ENCODE measurements at regions not wholly inside any gene's neighbourhood (a gene's known extent, or its start where the extent isn't known, plus 50 kb on each side); places are given as distances from the start of the nearest gene placed in this dataset.

DNA sequence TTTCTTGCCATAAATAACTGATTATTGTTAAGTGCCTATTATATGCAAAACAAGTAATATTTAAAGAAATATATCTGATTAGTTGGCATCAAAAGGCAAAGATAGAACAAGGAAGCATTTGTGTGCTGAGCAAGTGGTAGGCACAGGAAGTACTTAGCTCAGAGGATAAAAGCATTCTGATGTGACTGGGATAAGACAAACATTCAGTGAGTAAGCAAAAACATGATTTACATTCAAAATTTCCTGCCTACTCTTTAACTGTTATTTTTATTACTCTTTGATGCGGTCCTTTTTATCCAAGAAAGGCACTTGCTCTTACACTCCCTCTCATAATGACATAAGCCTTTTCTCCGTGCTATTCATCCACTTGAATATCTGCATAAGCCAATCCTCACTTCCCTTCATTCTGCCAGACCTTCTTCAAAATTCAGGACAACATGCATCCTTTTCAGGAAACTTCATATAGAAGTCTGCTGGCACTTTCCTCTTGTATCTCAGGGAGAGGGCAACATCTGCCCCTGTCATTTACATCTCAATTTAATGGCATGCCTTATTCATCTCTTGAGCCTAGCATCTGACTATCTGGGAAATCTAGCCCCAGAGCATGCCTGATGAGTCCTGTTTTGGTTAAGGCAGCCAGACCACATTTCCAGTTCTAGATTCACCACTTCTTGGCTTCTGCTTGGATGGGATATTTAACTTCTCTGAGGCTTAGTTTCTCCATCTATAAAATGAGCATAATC is 478.2 kb upstream of the ROBO2 start:
- H3K4me1 ChIP-seq (ENCODE audit: low read length): peaks cover 9% of the 10 kb centered on the region; the same call in 1 of the 2 replicates
- no peaks in the 10 kb centered on the region for H3K9me3 ChIP-seq (ENCODE audit: insufficient read depth, low read length)
- no peaks in the 10 kb centered on the region for H3K79me2 ChIP-seq (ENCODE audit: low read length)
- no peak overlapping the region for H2AFZ ChIP-seq (ENCODE audit: low read depth, low read length)
- no peak overlapping the region for H3K27ac ChIP-seq (ENCODE audit: low read length)
- H3K4me2 ChIP-seq (ENCODE audit: low read length): no peak overlapping the region
- no peaks in the 10 kb centered on the region for H3K27me3 ChIP-seq (ENCODE audit: low read depth, low read length)
- H3K4me3 ChIP-seq (ENCODE audit: low read length): no peak overlapping the region
- no peaks in the 10 kb centered on the region for H4K20me1 ChIP-seq (ENCODE audit: insufficient read depth, low read length)
- no peak overlapping the region for H3K9ac ChIP-seq (ENCODE audit: low read length)
- no peaks in the 10 kb centered on the region for H3K36me3 ChIP-seq (replicated peaks; ENCODE audit: low read depth, low read length)
- TF ChIP-seq EZH2phosphoT487 (IDR thresholded peaks at IDR 0.05; ENCODE audit: low read depth): no peak
- TF ChIP-seq, protein P1, sequence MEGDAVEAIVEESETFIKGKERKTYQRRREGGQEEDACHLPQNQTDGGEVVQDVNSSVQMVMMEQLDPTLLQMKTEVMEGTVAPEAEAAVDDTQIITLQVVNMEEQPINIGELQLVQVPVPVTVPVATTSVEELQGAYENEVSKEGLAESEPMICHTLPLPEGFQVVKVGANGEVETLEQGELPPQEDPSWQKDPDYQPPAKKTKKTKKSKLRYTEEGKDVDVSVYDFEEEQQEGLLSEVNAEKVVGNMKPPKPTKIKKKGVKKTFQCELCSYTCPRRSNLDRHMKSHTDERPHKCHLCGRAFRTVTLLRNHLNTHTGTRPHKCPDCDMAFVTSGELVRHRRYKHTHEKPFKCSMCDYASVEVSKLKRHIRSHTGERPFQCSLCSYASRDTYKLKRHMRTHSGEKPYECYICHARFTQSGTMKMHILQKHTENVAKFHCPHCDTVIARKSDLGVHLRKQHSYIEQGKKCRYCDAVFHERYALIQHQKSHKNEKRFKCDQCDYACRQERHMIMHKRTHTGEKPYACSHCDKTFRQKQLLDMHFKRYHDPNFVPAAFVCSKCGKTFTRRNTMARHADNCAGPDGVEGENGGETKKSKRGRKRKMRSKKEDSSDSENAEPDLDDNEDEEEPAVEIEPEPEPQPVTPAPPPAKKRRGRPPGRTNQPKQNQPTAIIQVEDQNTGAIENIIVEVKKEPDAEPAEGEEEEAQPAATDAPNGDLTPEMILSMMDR (IDR thresholded peaks at IDR 0.05; ENCODE audit: low read depth, low read length): no peak

DNA sequence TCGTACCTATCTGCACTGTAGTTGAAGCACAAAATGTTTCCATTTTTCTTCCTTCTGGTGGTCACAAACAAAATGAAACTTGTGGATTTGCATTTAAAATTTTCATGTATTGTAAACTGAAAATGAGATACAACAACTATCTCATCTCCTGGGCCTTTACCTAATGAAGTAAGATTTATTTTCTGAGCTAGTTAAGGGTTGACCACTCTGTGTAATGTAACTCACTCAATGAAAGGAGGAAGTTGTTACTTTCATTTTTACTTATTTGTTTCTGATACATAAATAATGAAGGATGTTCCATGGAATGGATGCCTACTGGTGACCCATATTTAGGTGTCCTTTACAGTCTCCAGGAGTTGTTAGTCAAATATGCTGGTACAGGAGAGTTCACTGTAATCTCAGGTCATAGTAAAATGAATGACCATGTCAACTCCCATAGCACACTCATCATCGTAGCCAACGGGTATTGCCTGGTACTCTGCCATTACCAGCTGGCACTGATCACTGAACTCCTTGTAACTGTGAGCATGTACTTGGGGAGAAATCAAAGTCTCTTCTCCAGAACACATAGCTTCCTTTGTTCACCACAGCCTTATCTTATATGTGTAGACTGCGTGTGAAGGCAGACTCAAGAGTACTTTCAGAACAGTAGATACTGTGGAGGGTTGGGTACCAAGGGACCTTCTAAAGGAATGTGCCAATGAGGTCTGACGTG is 474.2 kb upstream of the ROBO2 start:
- Histone ChIP-seq H3K4me3 (ENCODE audit: low read length) (no peak overlapping the region), H3K36me3 (replicated peaks; ENCODE audit: low read depth, low read length) (no peaks in the 10 kb centered on the region), H3K4me2 (ENCODE audit: low read length) (no peak overlapping the region), H3K79me2 (ENCODE audit: low read length) (no peaks in the 10 kb centered on the region), H2AFZ (ENCODE audit: low read depth, low read length) (no peak overlapping the region), H3K4me1 (ENCODE audit: low read length) (peaks cover 9% of the 10 kb centered on the region), H3K27ac (ENCODE audit: low read length) (no peak overlapping the region), H3K9ac (ENCODE audit: low read length) (no peak overlapping the region), H3K27me3 (ENCODE audit: low read depth, low read length) (no peaks in the 10 kb centered on the region), H4K20me1 (ENCODE audit: insufficient read depth, low read length) (no peaks in the 10 kb centered on the region), H3K9me3 (ENCODE audit: insufficient read depth, low read length) (no peaks in the 10 kb centered on the region)
- TF ChIP-seq, protein P1 (IDR thresholded peaks at IDR 0.05; ENCODE audit: low read depth, low read length): no peak
- TF ChIP-seq EZH2phosphoT487 (IDR thresholded peaks at IDR 0.05; ENCODE audit: low read depth): no peak

DNA sequence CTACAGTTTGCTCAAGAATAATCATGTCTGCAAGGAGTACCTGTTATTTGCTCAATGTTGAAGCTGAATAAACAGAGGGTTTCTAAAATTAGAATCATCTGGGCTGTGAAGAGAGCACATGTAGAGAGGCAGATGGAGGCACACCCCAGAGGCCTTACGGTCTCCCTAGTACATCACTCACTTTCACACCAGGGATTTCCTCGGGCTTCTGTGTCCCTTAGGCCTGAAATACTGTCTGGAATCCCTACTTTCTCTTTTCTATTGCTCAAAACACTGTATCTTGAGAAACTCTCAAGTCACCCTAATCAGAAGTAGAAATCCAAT is 473.7 kb upstream of the ROBO2 start:
- Histone ChIP-seq H3K4me2 (ENCODE audit: low read length) (no peak overlapping the region), H3K9ac (ENCODE audit: low read length) (no peak overlapping the region), H3K4me1 (ENCODE audit: low read length) (peaks cover 9% of the 10 kb centered on the region), H3K27ac (ENCODE audit: low read length) (no peak overlapping the region), H4K20me1 (ENCODE audit: insufficient read depth, low read length) (no peaks in the 10 kb centered on the region), H3K27me3 (ENCODE audit: low read depth, low read length) (no peaks in the 10 kb centered on the region), H3K9me3 (ENCODE audit: insufficient read depth, low read length) (no peaks in the 10 kb centered on the region), H3K36me3 (replicated peaks; ENCODE audit: low read depth, low read length) (no peaks in the 10 kb centered on the region), H2AFZ (ENCODE audit: low read depth, low read length) (no peak overlapping the region), H3K4me3 (ENCODE audit: low read length) (no peak overlapping the region), H3K79me2 (ENCODE audit: low read length) (no peaks in the 10 kb centered on the region)
- TF ChIP-seq EZH2phosphoT487 (IDR thresholded peaks at IDR 0.05; ENCODE audit: low read depth): no peak
- TF ChIP-seq, protein P1 (IDR thresholded peaks at IDR 0.05; ENCODE audit: low read depth, low read length): no peak

DNA sequence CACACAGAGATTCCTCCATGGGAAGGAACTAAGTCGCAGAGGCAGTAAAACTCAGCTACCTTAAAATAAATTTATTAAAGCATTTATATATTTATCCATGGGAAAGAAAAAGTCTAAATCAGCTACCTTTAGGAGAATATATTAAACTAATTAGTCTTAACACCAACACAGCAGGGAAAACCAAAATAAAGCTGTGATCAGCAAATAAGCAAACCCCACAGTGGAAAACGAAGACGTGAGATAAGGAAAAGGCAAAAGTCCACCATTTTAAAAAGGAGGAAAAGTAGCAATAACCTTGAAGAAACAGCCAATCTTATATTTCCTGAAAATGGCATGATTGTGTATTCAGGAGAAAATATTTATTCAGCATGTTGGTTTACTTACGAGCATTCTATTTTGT is 473.0 kb upstream of the ROBO2 start:
- H3K4me3 ChIP-seq (ENCODE audit: low read length): no peak overlapping the region
- H2AFZ ChIP-seq (ENCODE audit: low read depth, low read length): no peak overlapping the region
- H3K4me2 ChIP-seq (ENCODE audit: low read length): no peak overlapping the region
- TF ChIP-seq, protein P1 (IDR thresholded peaks at IDR 0.05; ENCODE audit: low read depth, low read length): no peak
- TF ChIP-seq EZH2phosphoT487 (IDR thresholded peaks at IDR 0.05; ENCODE audit: low read depth): no peak
- no peak overlapping the region for H3K9ac ChIP-seq (ENCODE audit: low read length)
- H3K4me1 ChIP-seq (ENCODE audit: low read length): peaks cover 9% of the 10 kb centered on the region
- H3K27me3 ChIP-seq (ENCODE audit: low read depth, low read length): no peaks in the 10 kb centered on the region
- no peaks in the 10 kb centered on the region for H3K36me3 ChIP-seq (replicated peaks; ENCODE audit: low read depth, low read length)
- no peaks in the 10 kb centered on the region for H3K9me3 ChIP-seq (ENCODE audit: insufficient read depth, low read length)
- no peaks in the 10 kb centered on the region for H3K79me2 ChIP-seq (ENCODE audit: low read length)
- no peak overlapping the region for H3K27ac ChIP-seq (ENCODE audit: low read length)
- H4K20me1 ChIP-seq (ENCODE audit: insufficient read depth, low read length): no peaks in the 10 kb centered on the region

Data from OCI-LY3 (cell line).